ENCODE measurements at regions not wholly inside any gene's neighbourhood (a gene's known extent, or its start where the extent isn't known, plus 50 kb on each side); places are given as distances from the start of the nearest gene placed in this dataset.
A peak's percentile ranks its signal among the peaks of the same experiment; 100 is the strongest.

DNA sequence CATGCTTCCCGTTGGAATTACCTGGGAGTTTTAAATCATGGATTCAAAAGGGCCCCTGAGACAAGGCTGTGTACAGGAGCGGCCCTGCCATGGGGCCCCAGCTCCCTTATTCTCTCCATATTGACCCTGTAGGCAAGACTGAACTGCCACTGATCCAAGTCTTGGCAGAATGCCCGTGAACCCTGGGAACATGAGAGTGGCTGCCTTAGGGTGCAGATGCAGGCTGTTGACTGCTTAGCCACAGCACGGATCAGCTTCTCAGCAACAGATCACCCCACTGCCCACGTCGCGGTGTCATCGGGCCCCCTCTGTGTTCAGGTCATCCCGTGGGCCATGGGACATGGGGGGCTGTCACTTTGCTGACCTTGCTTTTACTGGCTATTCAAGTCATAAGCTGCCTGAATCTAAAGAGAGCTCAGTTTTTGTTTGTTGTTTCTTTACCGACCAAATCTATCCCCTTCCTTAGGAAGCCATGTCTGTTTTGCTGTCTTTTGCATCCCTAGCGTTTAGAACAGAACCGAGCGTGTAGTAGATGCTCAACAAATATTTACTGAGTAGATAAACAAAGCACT lies 83.4 kb downstream of the MATN1 start:
- no peak for DNase-seq
- TF ChIP-seq, protein P1, sequence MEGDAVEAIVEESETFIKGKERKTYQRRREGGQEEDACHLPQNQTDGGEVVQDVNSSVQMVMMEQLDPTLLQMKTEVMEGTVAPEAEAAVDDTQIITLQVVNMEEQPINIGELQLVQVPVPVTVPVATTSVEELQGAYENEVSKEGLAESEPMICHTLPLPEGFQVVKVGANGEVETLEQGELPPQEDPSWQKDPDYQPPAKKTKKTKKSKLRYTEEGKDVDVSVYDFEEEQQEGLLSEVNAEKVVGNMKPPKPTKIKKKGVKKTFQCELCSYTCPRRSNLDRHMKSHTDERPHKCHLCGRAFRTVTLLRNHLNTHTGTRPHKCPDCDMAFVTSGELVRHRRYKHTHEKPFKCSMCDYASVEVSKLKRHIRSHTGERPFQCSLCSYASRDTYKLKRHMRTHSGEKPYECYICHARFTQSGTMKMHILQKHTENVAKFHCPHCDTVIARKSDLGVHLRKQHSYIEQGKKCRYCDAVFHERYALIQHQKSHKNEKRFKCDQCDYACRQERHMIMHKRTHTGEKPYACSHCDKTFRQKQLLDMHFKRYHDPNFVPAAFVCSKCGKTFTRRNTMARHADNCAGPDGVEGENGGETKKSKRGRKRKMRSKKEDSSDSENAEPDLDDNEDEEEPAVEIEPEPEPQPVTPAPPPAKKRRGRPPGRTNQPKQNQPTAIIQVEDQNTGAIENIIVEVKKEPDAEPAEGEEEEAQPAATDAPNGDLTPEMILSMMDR (conservative IDR thresholded peaks at IDR 0.05): no peak
- no peak overlapping the region for H3K9ac ChIP-seq (ENCODE audit: extremely low read depth, low read length, poor library complexity, severe bottlenecking)
- no peak overlapping the region for H3K27ac ChIP-seq (ENCODE audit: low read depth, low read length)
- H3K9me3 ChIP-seq (ENCODE audit: control insufficient read depth, low read length): no peaks in the 10 kb centered on the region
- H3K4me1 Mint-ChIP-seq: peaks cover 25% of the 10 kb centered on the region
- H3K36me3 Mint-ChIP-seq (ENCODE audit: low read depth): no peaks in the 10 kb centered on the region
- H3K4me3 Mint-ChIP-seq: no peak overlapping the region
- no peaks in the 10 kb centered on the region for H3K36me3 ChIP-seq (ENCODE audit: control insufficient read depth, insufficient read depth, low read length)
- no peak overlapping the region for H3K4me3 ChIP-seq (ENCODE audit: low read length)
- peaks cover 12% of the 10 kb centered on the region for H3K4me1 ChIP-seq (ENCODE audit: control insufficient read depth, insufficient read depth, low read length)
- no peaks in the 10 kb centered on the region for H3K27me3 Mint-ChIP-seq (ENCODE audit: insufficient read depth)
- H3K27ac Mint-ChIP-seq: peak overlapping the region; percentile 15
- H3K27me3 ChIP-seq (ENCODE audit: control insufficient read depth, insufficient read depth, low read length, poor library complexity, severe bottlenecking): no peaks in the 10 kb centered on the region
- 86 to 90% methylated on average over 11 to 13 of the region's 13 CpGs for WGBS, 2 experiments (ENCODE audit: insufficient coverage in 1 of 2, insufficient read length in 1 of 2)
- H3K9me3 Mint-ChIP-seq: no peaks in the 10 kb centered on the region

DNA sequence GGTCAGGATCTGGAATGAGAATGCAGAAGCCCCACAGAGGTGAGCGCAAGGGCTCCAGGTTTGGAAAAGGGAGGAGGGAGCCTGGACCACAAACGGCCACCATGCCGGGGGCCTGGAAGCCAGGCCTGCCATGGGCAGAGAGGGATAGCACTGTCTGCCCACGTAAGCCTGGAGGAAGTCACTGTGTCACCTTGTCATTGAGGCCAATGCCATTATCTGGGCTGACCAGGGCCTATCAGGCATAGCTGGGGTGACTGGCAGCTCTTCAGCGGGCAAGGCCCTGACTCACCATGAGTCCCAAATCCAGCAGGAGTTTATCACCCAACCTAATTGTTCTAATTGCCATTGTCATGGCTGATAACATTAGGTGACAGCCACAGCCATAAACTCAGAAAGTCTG lies 84.6 kb downstream of the MATN1 start:
- H3K36me3 ChIP-seq (ENCODE audit: control insufficient read depth, insufficient read depth, low read length): no peaks in the 10 kb centered on the region
- H3K9me3 ChIP-seq (ENCODE audit: control insufficient read depth, low read length): no peaks in the 10 kb centered on the region
- Mint-ChIP-seq H3K9me3 (no peaks in the 10 kb centered on the region), H3K27me3 (ENCODE audit: insufficient read depth) (no peaks in the 10 kb centered on the region), H3K4me3 (no peak overlapping the region), H3K4me1 (peaks cover 25% of the 10 kb centered on the region), H3K36me3 (ENCODE audit: low read depth) (no peaks in the 10 kb centered on the region), H3K27ac (no peak overlapping the region)
- TF ChIP-seq, protein P1 (conservative IDR thresholded peaks at IDR 0.05): no peak
- H3K27me3 ChIP-seq (ENCODE audit: control insufficient read depth, insufficient read depth, low read length, poor library complexity, severe bottlenecking): no peaks in the 10 kb centered on the region
- H3K27ac ChIP-seq (ENCODE audit: low read depth, low read length): no peak overlapping the region
- WGBS, 2 experiments (ENCODE audit: insufficient coverage in 1 of 2, insufficient read length in 1 of 2): 72 to 79% methylated on average over 2 to 5 of the region's 5 CpGs
- H3K9ac ChIP-seq (ENCODE audit: extremely low read depth, low read length, poor library complexity, severe bottlenecking): no peak overlapping the region
- no peak overlapping the region for H3K4me3 ChIP-seq (ENCODE audit: low read length)
- H3K4me1 ChIP-seq (ENCODE audit: control insufficient read depth, insufficient read depth, low read length): peaks cover 12% of the 10 kb centered on the region
- DNase-seq: peak; percentile 57

DNA sequence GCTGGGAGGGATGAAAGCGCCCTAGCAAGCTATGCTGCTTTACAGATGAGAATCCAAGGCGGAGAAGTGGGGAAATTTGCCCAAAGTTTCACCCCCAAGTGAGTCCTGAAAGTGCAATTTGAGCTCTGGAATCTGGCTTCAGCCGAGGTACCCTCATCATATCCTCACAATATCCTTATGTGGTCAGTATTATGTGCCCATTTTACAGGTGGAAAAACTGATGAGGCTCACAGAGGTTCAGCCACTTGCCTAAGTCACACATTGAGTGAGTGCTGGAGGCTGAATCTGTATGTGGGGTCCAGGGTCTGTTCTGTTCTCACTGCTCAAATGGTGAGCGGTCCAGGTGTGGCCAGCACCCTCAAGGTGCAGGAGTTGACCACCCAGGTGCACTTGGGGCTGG lies 85.3 kb downstream of the MATN1 start:
- Histone ChIP-seq H3K36me3 (ENCODE audit: control insufficient read depth, insufficient read depth, low read length) (no peaks in the 10 kb centered on the region), H3K27me3 (ENCODE audit: control insufficient read depth, insufficient read depth, low read length, poor library complexity, severe bottlenecking) (no peaks in the 10 kb centered on the region), H3K27ac (ENCODE audit: low read depth, low read length) (no peak overlapping the region), H3K9ac (ENCODE audit: extremely low read depth, low read length, poor library complexity, severe bottlenecking) (no peak overlapping the region), H3K4me3 (ENCODE audit: low read length) (no peak overlapping the region), H3K4me1 (ENCODE audit: control insufficient read depth, insufficient read depth, low read length) (peaks cover 12% of the 10 kb centered on the region), H3K9me3 (ENCODE audit: control insufficient read depth, low read length) (no peaks in the 10 kb centered on the region)
- peaks cover 25% of the 10 kb centered on the region for H3K4me1 Mint-ChIP-seq
- no peak for DNase-seq
- WGBS, 2 experiments (ENCODE audit: insufficient coverage in 1 of 2, insufficient read length in 1 of 2): 86 to 94% methylated on average over 3 to 4 of the region's 4 CpGs
- TF ChIP-seq, protein P1 (conservative IDR thresholded peaks at IDR 0.05): no peak
- no peaks in the 10 kb centered on the region for H3K36me3 Mint-ChIP-seq (ENCODE audit: low read depth)
- no peak overlapping the region for H3K27ac Mint-ChIP-seq
- H3K9me3 Mint-ChIP-seq: no peaks in the 10 kb centered on the region
- H3K27me3 Mint-ChIP-seq (ENCODE audit: insufficient read depth): no peaks in the 10 kb centered on the region
- H3K4me3 Mint-ChIP-seq: no peak overlapping the region

Data from endodermal cell (in vitro differentiated cells).